ENCODE measurements at regions not wholly inside any gene's neighbourhood (a gene's known extent, or its start where the extent isn't known, plus 50 kb on each side); places are given as distances from the start of the nearest gene placed in this dataset.

GRCh38 chr4:157888281-157888680, 284.5 kb downstream of the GASK1B start:
- TF ChIP-seq CTCF (conservative IDR thresholded peaks at IDR 0.05; ENCODE audit: low read depth, low read length) (no peak), EZH2 (IDR thresholded peaks at IDR 0.05; ENCODE audit: low read length, unreplicated experiment) (no peak)
